NCI-H748 treated with DMSO at 0.1 percent for 48 hours (cell line): ENCODE measurements at regions not wholly inside any gene's neighbourhood (a gene's known extent, or its start where the extent isn't known, plus 50 kb on each side); places are given as distances from the start of the nearest gene placed in this dataset.

ENCODE experiments used
- DNase-seq: peaks from one replicate; lab custom pipeline; 2025; lab: John Stamatoyannopoulos, UW

- DNase-seq: no peak
Observed at GRCh38 chr16:26189536-26189935, 497.8 kb downstream of the HS3ST4 start.

- DNase-seq: no peak
Observed at GRCh38 chr16:26194526-26194925, 502.8 kb downstream of the HS3ST4 start.

- no peak for DNase-seq
Observed at GRCh38 chr16:26195225-26195624, 503.5 kb downstream of the HS3ST4 start.

GRCh38 chr16:26196310-26196709 is 504.6 kb downstream of the HS3ST4 start:
- DNase-seq: no peak

- DNase-seq: no peak
Observed at GRCh38 chr16:26196802-26197201, 505.0 kb downstream of the HS3ST4 start.

GRCh38 chr16:26197707-26198106 is 505.9 kb downstream of the HS3ST4 start:
- no peak for DNase-seq

GRCh38 chr16:26198221-26198620 is 506.5 kb downstream of the HS3ST4 start:
- no peak for DNase-seq

- no peak for DNase-seq
Observed at GRCh38 chr16:26204138-26204537, 512.4 kb downstream of the HS3ST4 start.

- no peak for DNase-seq
Observed at GRCh38 chr16:26211542-26211941, 519.8 kb downstream of the HS3ST4 start.

GRCh38 chr16:26212599-26212998 is 520.8 kb downstream of the HS3ST4 start:
- no peak for DNase-seq

GRCh38 chr16:26214581-26215174 is 522.9 kb downstream of the HS3ST4 start:
- no peak for DNase-seq

- no peak for DNase-seq
Observed at GRCh38 chr16:26220894-26221293, 529.1 kb downstream of the HS3ST4 start.

- DNase-seq: no peak
Observed at GRCh38 chr16:26231647-26232046, 539.9 kb downstream of the HS3ST4 start.

GRCh38 chr16:26240807-26241206 is 549.0 kb downstream of the HS3ST4 start:
- no peak for DNase-seq

GRCh38 chr16:26247063-26247462 is 555.3 kb downstream of the HS3ST4 start:
- no peak for DNase-seq

GRCh38 chr16:26252598-26252997 is 560.8 kb downstream of the HS3ST4 start:
- DNase-seq: no peak

GRCh38 chr16:26261621-26262020 is 569.9 kb downstream of the HS3ST4 start:
- DNase-seq: no peak

- DNase-seq: no peak
Observed at GRCh38 chr16:26263406-26263805, 571.6 kb downstream of the HS3ST4 start.

GRCh38 chr16:26267641-26268040 is 575.9 kb downstream of the HS3ST4 start:
- no peak for DNase-seq

- no peak for DNase-seq
Observed at GRCh38 chr16:26269673-26270072, 577.9 kb downstream of the HS3ST4 start.

GRCh38 chr16:26273607-26274006 is 581.8 kb downstream of the HS3ST4 start:
- DNase-seq: no peak

GRCh38 chr16:26275021-26275590 is 583.3 kb downstream of the HS3ST4 start:
- DNase-seq: no peak

GRCh38 chr16:26276289-26276688 is 584.5 kb downstream of the HS3ST4 start:
- no peak for DNase-seq
